CD4-positive, alpha-beta T cell (primary cell): ENCODE measurements at regions not wholly inside any gene's neighbourhood (a gene's known extent, or its start where the extent isn't known, plus 50 kb on each side); places are given as distances from the start of the nearest gene placed in this dataset.

ENCODE experiments used
- ATAC-seq: fragments of 200-7000 bp; cut with Tn5 transposase; one replicate; pipeline ENCODE4 v1.10.0; 2022; ENCODE audit warnings: mild to moderate bottlenecking; ENCODE audit not compliant: poor library complexity
- CTCF ChIA-PET: fragments of 350-600 bp; sonication (Branson Sonifier 250); formaldehyde crosslinking; loops from one replicate; lab custom pipeline; 2021; ENCODE audit warnings: antibody characterized with exemption, inconsistent platforms; lab: Charles Lee
- POLR2A ChIA-PET: fragments of 350-600 bp; sonication (Branson Sonifier 250); formaldehyde crosslinking; loops from one replicate; lab custom pipeline; 2021; ENCODE audit warnings: antibody characterized with exemption, inconsistent platforms; lab: Charles Lee
- DNase-seq, 14 experiments: peaks; one replicate each; pipeline ENCODE4 v3.0.0-alpha.2; 2013 to 2020; ENCODE audit warnings: mixed read lengths in 2 of 14
- H3K27ac ChIP-seq, 2 donors: one replicate each; pipeline versions ENCODE4 v1.5.1 to v1.7.0; 2013; ENCODE audit warnings: low read length in 2 of 2, low read depth in 1 of 2, mild to moderate bottlenecking in 1 of 2
- H3K27me3 ChIP-seq, 2 experiments: 1 replicate in 1 of 2; 2 replicates in 1 of 2; pipeline versions ENCODE4 v1.6.1 to v1.7.0; 2013; ENCODE audit warnings: low read length in 2 of 2, control low read depth in 1 of 2, mild to moderate bottlenecking in 1 of 2, moderate library complexity in 1 of 2; ENCODE audit not compliant: insufficient read depth in 2 of 2, control insufficient read depth in 1 of 2
- H3K36me3 ChIP-seq: one replicate; pipeline ENCODE4 v1.6.1; 2013; ENCODE audit warnings: low read length, control low read depth; ENCODE audit not compliant: insufficient read depth
- H3K4me1 ChIP-seq: one replicate; pipeline ENCODE4 v1.6.1; 2013; ENCODE audit warnings: low read length, control low read depth; ENCODE audit not compliant: insufficient read depth
- H3K4me3 ChIP-seq: one replicate; pipeline ENCODE4 v1.5.1; 2013; ENCODE audit warnings: mild to moderate bottlenecking, low read length, moderate library complexity
- H3K9me3 ChIP-seq, 2 experiments: 1 replicate in 1 of 2; 2 replicates in 1 of 2; pipeline versions ENCODE4 v1.6.1 to v1.7.0; 2013; ENCODE audit warnings: low read length in 2 of 2, mild to moderate bottlenecking in 2 of 2, control low read depth in 1 of 2, moderate library complexity in 1 of 2; ENCODE audit not compliant: control insufficient read depth in 1 of 2, insufficient read depth in 1 of 2
- H3K27ac Mint-ChIP-seq: one replicate; pipeline ENCODE4 v1.8.0; 2020; ENCODE audit warnings: mixed read lengths
- H3K27me3 Mint-ChIP-seq: one replicate; pipeline ENCODE4 v1.8.0; 2021; ENCODE audit warnings: mixed read lengths
- H3K36me3 Mint-ChIP-seq: one replicate; pipeline ENCODE4 v1.8.0; 2021; ENCODE audit warnings: low read depth, mixed read lengths
- H3K4me1 Mint-ChIP-seq: one replicate; pipeline ENCODE4 v1.8.0; 2021; ENCODE audit warnings: low read depth, mixed read lengths
- H3K4me3 Mint-ChIP-seq: one replicate; pipeline ENCODE4 v1.8.0; 2020; ENCODE audit warnings: mild to moderate bottlenecking, mixed read lengths
- H3K9me3 Mint-ChIP-seq: one replicate; pipeline ENCODE4 v1.8.0; 2020; ENCODE audit warnings: mixed read lengths
- CTCF ChIP-seq: fragments of 200-600 bp; IDR thresholded peaks from one replicate; pipeline ENCODE4 v1.8.0; 2022; ENCODE audit warnings: antibody characterized with exemption, mild to moderate bottlenecking
- intact Hi-C, 2 experiments: fragments of 100-400 bp; cut with DNase I in 1 of 2; cut with micrococcal nuclease in 1 of 2; formaldehyde crosslinking; loops; one replicate each; pipeline versions ENCODE4 v1.15.1 to v1.9.0; 2023 to 2025; cut with DNase I, micrococcal nuclease

- H3K27me3 Mint-ChIP-seq: no peaks in the 10 kb centered on the region
Observed at GRCh38 chr5:9818340-9818845, 188.2 kb upstream of the TAS2R1 start.

GRCh38 chr5:9817819-9818218, 187.7 kb upstream of the TAS2R1 start:
- intact Hi-C loops: no loop called here
- POLR2A ChIA-PET: no interaction called here
- H3K4me3 ChIP-seq: no peak overlapping the region

More at GRCh38 chr5:9818340-9818845, 188.2 kb upstream of the TAS2R1 start:
- ChIA-PET CTCF (no interaction called here), POLR2A (no interaction called here)
- no peak overlapping the region for H3K4me3 ChIP-seq
- no peak for TF ChIP-seq CTCF
- intact Hi-C loops: no loop called here
- H3K4me1 Mint-ChIP-seq: no peaks in the 10 kb centered on the region
- DNase-seq: no peak
- no peak for ATAC-seq
- H3K36me3 Mint-ChIP-seq: no peaks in the 10 kb centered on the region
- no peaks in the 10 kb centered on the region for H3K27me3 ChIP-seq
- H3K27ac ChIP-seq: no peak overlapping the region
- peaks cover 0 to 5% of the 10 kb centered on the region in 2 experiments for H3K9me3 ChIP-seq
- no peaks in the 10 kb centered on the region for H3K4me1 ChIP-seq
- H3K36me3 ChIP-seq: no peaks in the 10 kb centered on the region
- H3K9me3 Mint-ChIP-seq: no peaks in the 10 kb centered on the region
- no peak overlapping the region for H3K27ac Mint-ChIP-seq
- no peak overlapping the region for H3K4me3 Mint-ChIP-seq

GRCh38 chr5:9815051-9815450, 184.9 kb upstream of the TAS2R1 start:
- H3K9me3 Mint-ChIP-seq: no peaks in the 10 kb centered on the region
- no peak overlapping the region for H3K4me3 ChIP-seq
- H3K4me3 Mint-ChIP-seq: no peak overlapping the region
- H3K27ac ChIP-seq: no peak overlapping the region
- ChIA-PET POLR2A (no interaction called here), CTCF (no interaction called here)
- no peaks in the 10 kb centered on the region for H3K27me3 ChIP-seq
- H3K27me3 Mint-ChIP-seq: no peaks in the 10 kb centered on the region
- H3K36me3 Mint-ChIP-seq: no peaks in the 10 kb centered on the region
- TF ChIP-seq CTCF: no peak
- H3K9me3 ChIP-seq: peaks cover 0 to 5% of the 10 kb centered on the region in 2 experiments
- no peaks in the 10 kb centered on the region for H3K36me3 ChIP-seq
- ATAC-seq (no peak), DNase-seq (no peak)
- H3K4me1 ChIP-seq: no peaks in the 10 kb centered on the region
- intact Hi-C loops: no loop called here
- no peak overlapping the region for H3K27ac Mint-ChIP-seq
- no peaks in the 10 kb centered on the region for H3K4me1 Mint-ChIP-seq

More at GRCh38 chr5:9817819-9818218, 187.7 kb upstream of the TAS2R1 start:
- Mint-ChIP-seq H3K4me1 (no peaks in the 10 kb centered on the region), H3K9me3 (no peaks in the 10 kb centered on the region), H3K4me3 (no peak overlapping the region), H3K27ac (no peak overlapping the region), H3K27me3 (no peaks in the 10 kb centered on the region), H3K36me3 (no peaks in the 10 kb centered on the region)
- Histone ChIP-seq H3K4me1 (no peaks in the 10 kb centered on the region), H3K36me3 (no peaks in the 10 kb centered on the region), H3K27me3 (no peaks in the 10 kb centered on the region), H3K27ac (no peak overlapping the region), H3K9me3 (peaks cover 0 to 5% of the 10 kb centered on the region in 2 experiments)
- CTCF ChIA-PET: interaction anchor here (0.6 kb wide), 1 partner anchor 1068 kb away, joined by 3 read pairs; no protein-coding TSS in a partner anchor
- no peak for DNase-seq
- ATAC-seq: no peak
- no peak for TF ChIP-seq CTCF
